ENCODE measurements at regions not wholly inside any gene's neighbourhood (a gene's known extent, or its start where the extent isn't known, plus 50 kb on each side); places are given as distances from the start of the nearest gene placed in this dataset.

- ChIA-PET POLR2A (no interaction called here), CTCF (no interaction called here)
- ATAC-seq (no peak), DNase-seq (ENCODE audit: low read depth, low spot score) (no peak)
- in situ Hi-C loops (cut with HindIII; ENCODE audit: low pct_unique_long_range_greater_than_20kb, low sequenced_read_pairs): no loop called here
- H3K36me3 ChIP-seq (ENCODE audit: control insufficient read depth, insufficient read depth, low read length): no peaks in the 10 kb centered on the region
- H3K4me3 ChIP-seq (ENCODE audit: low read depth in 2 of 2, low read length in 2 of 2): no peak overlapping the region
- TF ChIP-seq POLR2AphosphoS5 (IDR thresholded peaks at IDR 0.05; ENCODE audit: low read depth, low read length) (no peak), CTCF (IDR thresholded peaks at IDR 0.05) (no peak), REST (IDR thresholded peaks at IDR 0.05; ENCODE audit: insufficient read depth in 1 of 2, low read depth in 2 of 2, low read length in 1 of 2) (no peak), TCF7L2 (IDR thresholded peaks at IDR 0.05; ENCODE audit: low read depth, low read length) (no peak), SIN3A (IDR thresholded peaks at IDR 0.05; ENCODE audit: borderline replicate concordance, insufficient read depth, low read depth, low read length) (no peak)
- intact Hi-C loops (cut with micrococcal nuclease; ENCODE audit: unreplicated experiment): no loop called here
- no peak overlapping the region for H3K27ac ChIP-seq (ENCODE audit: low read length)
- H3K4me1 ChIP-seq (ENCODE audit: control insufficient read depth, insufficient read depth, low read length): peaks cover 5% of the 10 kb centered on the region
- H3K9me3 ChIP-seq (ENCODE audit: control insufficient read depth, insufficient read depth, low read depth, low read length): no peaks in the 10 kb centered on the region
- no TSS peak for BruUV-seq (replicated peaks)
- H3K27me3 ChIP-seq (ENCODE audit: control insufficient read depth, insufficient read depth, low read length): no peaks in the 10 kb centered on the region
These were observed 262.5 kb upstream of the STARD13 start for GRCh38 chr13:33548069-33548468.

DNA sequence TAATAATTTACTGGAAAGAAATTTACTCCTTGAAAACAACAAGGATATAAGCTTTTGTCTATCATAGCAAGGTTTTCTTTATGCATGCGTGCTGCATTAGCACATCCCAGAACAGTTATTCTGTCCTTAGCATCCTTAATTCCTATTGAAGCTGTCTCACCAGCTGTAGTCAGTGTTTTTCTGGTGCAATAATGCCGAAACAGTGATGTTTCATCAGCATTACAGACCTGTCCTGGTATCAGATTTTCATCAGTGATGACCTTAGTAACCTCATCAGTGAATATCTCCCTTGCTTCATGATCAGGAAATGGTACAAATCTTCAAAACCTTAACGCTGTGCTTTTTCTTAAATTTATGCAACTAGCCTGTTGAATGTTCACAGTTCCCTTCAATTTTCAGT, 264.7 kb upstream of the STARD13 start:
- Histone ChIP-seq H3K27me3 (ENCODE audit: control insufficient read depth, insufficient read depth, low read length) (no peaks in the 10 kb centered on the region), H3K9me3 (ENCODE audit: control insufficient read depth, insufficient read depth, low read depth, low read length) (no peaks in the 10 kb centered on the region), H3K4me1 (ENCODE audit: control insufficient read depth, insufficient read depth, low read length) (no peaks in the 10 kb centered on the region), H3K4me3 (ENCODE audit: low read depth in 2 of 2, low read length in 2 of 2) (no peak overlapping the region), H3K36me3 (ENCODE audit: control insufficient read depth, insufficient read depth, low read length) (no peaks in the 10 kb centered on the region), H3K27ac (ENCODE audit: low read length) (no peak overlapping the region)
- in situ Hi-C loops (cut with HindIII; ENCODE audit: low pct_unique_long_range_greater_than_20kb, low sequenced_read_pairs): no loop called here
- no peak for ATAC-seq
- TF ChIP-seq CTCF (IDR thresholded peaks at IDR 0.05) (no peak), SIN3A (IDR thresholded peaks at IDR 0.05; ENCODE audit: borderline replicate concordance, insufficient read depth, low read depth, low read length) (no peak), POLR2AphosphoS5 (IDR thresholded peaks at IDR 0.05; ENCODE audit: low read depth, low read length) (no peak), REST (IDR thresholded peaks at IDR 0.05; ENCODE audit: insufficient read depth in 1 of 2, low read depth in 2 of 2, low read length in 1 of 2) (no peak), TCF7L2 (IDR thresholded peaks at IDR 0.05; ENCODE audit: low read depth, low read length) (no peak)
- intact Hi-C loops (cut with micrococcal nuclease; ENCODE audit: unreplicated experiment): loop anchor here (5.0 kb wide), 1 partner anchor 172 kb away; no protein-coding TSS in a partner anchor
- BruUV-seq (replicated peaks): no TSS peak
- no peak for DNase-seq (ENCODE audit: low read depth, low spot score)
- ChIA-PET CTCF (no interaction called here), POLR2A (no interaction called here)

All from Panc1 (cell line).